ENCODE measurements at regions not wholly inside any gene's neighbourhood (a gene's known extent, or its start where the extent isn't known, plus 50 kb on each side); places are given as distances from the start of the nearest gene placed in this dataset.

DNA sequence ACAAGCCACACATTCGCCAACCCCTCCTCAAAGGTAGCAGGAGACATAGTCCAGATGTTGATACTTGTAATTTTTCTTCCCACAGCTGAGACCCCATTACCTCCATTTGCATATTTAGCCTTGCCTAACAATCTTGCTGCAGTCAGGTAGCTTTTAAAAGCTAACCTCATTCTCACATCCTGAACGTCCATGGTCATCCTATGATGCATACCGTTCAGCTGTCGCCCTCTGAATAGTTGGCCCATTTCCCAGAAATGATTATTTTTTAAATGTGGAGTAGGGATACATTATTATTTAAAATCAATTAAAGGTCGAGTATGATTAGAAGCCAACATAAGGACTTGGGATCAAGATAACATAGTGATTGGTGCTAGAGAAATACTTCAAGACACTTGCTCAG is 165.0 kb downstream of the MEX3B start:
- no peaks in the 10 kb centered on the region for H3K79me1 ChIP-seq (ENCODE audit: insufficient read depth, low read depth, low read length, poor library complexity, severe bottlenecking)
- H4K20me1 ChIP-seq (ENCODE audit: control insufficient read depth, insufficient read depth, insufficient read length): no peaks in the 10 kb centered on the region
- no peaks in the 10 kb centered on the region for H3K23me2 ChIP-seq (ENCODE audit: insufficient read length, low read depth, low read length, poor library complexity, severe bottlenecking)
- no peak overlapping the region for H3K18ac ChIP-seq (ENCODE audit: insufficient read length, low read depth, low read length)
- WGBS (ENCODE audit: extremely low coverage, insufficient read length, low lambda C conversion rate): no CpG with 5 or more reads among the region's 5 CpGs
- H3K4ac ChIP-seq (ENCODE audit: low read depth, low read length): no peak overlapping the region
- H3K56ac ChIP-seq (ENCODE audit: insufficient read length, low read depth, low read length): no peak overlapping the region
- Mint-ChIP-seq H3K9me3 (peaks cover 0 to 2% of the 10 kb centered on the region in 2 experiments; a peak in 1 of 5 replicates), H3K4me3 (no peak overlapping the region), H3K27ac (no peak overlapping the region), H3K36me3 (ENCODE audit: insufficient read depth in 1 of 3, low read depth in 3 of 3) (peaks cover 0 to 4% (median 0%) of the 10 kb centered on the region in 3 experiments; a peak in 1 of 7 replicates), H3K27me3 (ENCODE audit: low read depth) (no peaks in the 10 kb centered on the region), H3K4me1 (peaks cover 12 to 13% of the 10 kb centered on the region in 2 experiments)
- H2BK120ac ChIP-seq (ENCODE audit: low read depth, low read length, poor library complexity, severe bottlenecking): no peak overlapping the region
- no peak for DNase-seq
- no peak overlapping the region for H2BK12ac ChIP-seq (ENCODE audit: insufficient read length, low read depth, low read length)
- no peak overlapping the region for H3K27ac ChIP-seq (ENCODE audit: insufficient read length, low read depth, low read length)
- no peak overlapping the region for H2AFZ ChIP-seq (ENCODE audit: low read length)
- H4K91ac ChIP-seq (ENCODE audit: insufficient read length, low read depth, low read length): no peak overlapping the region
- H2BK5ac ChIP-seq (ENCODE audit: insufficient read length, low read length): no peak overlapping the region
- H3K9me3 ChIP-seq (ENCODE audit: control insufficient read depth, low read depth, low read length): no peaks in the 10 kb centered on the region
- H3T11ph ChIP-seq (ENCODE audit: low read length): no peak overlapping the region
- no peak overlapping the region for H2AK5ac ChIP-seq (ENCODE audit: insufficient read length, low read length)
- no peak overlapping the region for H3K4me2 ChIP-seq (ENCODE audit: insufficient read depth, insufficient read length, low read length)
- no peak overlapping the region for H2BK20ac ChIP-seq (ENCODE audit: low read depth, low read length, poor library complexity, severe bottlenecking)
- no peak overlapping the region for H4K8ac ChIP-seq (replicated peaks; ENCODE audit: insufficient read length, low read depth, low read length)
- no peaks in the 10 kb centered on the region for H3K4me1 ChIP-seq (ENCODE audit: insufficient read depth, low read length)
- H2BK15ac ChIP-seq (ENCODE audit: low read depth, low read length): no peak overlapping the region
- no peaks in the 10 kb centered on the region for H3K79me2 ChIP-seq (ENCODE audit: insufficient read depth, low read length)
- H3K23ac ChIP-seq (ENCODE audit: insufficient read length, low read depth, low read length): no peak overlapping the region
- no peak overlapping the region for H3K9ac ChIP-seq (ENCODE audit: extremely low read depth, insufficient read length, low read length)
- H4K5ac ChIP-seq (ENCODE audit: insufficient read length, low read depth, low read length): no peak overlapping the region
- H3K27me3 ChIP-seq (ENCODE audit: insufficient read depth, low read length): no peaks in the 10 kb centered on the region
- no peak overlapping the region for H3K14ac ChIP-seq (ENCODE audit: insufficient read depth, low read length)
- TF ChIP-seq CTCF (conservative IDR thresholded peaks at IDR 0.05): no peak

Data from H9 (cell line).